ENCODE measurements at regions not wholly inside any gene's neighbourhood (a gene's known extent, or its start where the extent isn't known, plus 50 kb on each side); places are given as distances from the start of the nearest gene placed in this dataset.
"Not testable (repeated sequence)": the region's sequence is repeated elsewhere in the genome, so short reads cannot be mapped to it uniquely, and the experiment has no call there.

GRCh38 chr9:124084087-124084486 is 72.5 kb downstream of the LHX2 start:
- no peak for DNase-seq (ENCODE audit: low read depth in 2 of 3, low spot score in 1 of 3)

DNA sequence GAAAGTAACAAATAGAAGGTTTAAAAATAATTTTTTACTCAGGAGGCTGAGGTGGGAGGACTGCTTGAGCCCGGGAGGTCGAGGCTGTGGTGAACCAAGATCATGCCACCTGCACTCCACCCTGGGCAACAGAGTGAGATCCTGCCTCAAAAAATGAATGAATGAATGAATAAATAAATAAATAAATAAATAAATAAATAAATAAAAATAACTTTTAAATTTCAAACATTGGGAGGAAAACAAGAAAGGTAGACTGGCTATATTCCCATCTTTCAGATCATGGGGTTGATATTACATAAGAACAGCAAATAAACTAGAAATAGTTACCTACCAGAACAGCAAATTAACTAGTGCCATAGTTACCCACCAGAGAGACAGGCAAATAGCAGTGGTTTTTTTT is 75.7 kb downstream of the LHX2 start:
- DNase-seq (ENCODE audit: low read depth in 2 of 3, low spot score in 1 of 3), result no peak

GRCh38 chr9:124088476-124088837 is 76.9 kb downstream of the LHX2 start:
- DNase-seq (ENCODE audit: low read depth in 2 of 3, low spot score in 1 of 3), result no peak

- DNase-seq (ENCODE audit: low read depth in 2 of 3, low spot score in 1 of 3), result not testable (repeated sequence)
These were observed 78.3 kb downstream of the LHX2 start for GRCh38 chr9:124089631-124090488.

DNA sequence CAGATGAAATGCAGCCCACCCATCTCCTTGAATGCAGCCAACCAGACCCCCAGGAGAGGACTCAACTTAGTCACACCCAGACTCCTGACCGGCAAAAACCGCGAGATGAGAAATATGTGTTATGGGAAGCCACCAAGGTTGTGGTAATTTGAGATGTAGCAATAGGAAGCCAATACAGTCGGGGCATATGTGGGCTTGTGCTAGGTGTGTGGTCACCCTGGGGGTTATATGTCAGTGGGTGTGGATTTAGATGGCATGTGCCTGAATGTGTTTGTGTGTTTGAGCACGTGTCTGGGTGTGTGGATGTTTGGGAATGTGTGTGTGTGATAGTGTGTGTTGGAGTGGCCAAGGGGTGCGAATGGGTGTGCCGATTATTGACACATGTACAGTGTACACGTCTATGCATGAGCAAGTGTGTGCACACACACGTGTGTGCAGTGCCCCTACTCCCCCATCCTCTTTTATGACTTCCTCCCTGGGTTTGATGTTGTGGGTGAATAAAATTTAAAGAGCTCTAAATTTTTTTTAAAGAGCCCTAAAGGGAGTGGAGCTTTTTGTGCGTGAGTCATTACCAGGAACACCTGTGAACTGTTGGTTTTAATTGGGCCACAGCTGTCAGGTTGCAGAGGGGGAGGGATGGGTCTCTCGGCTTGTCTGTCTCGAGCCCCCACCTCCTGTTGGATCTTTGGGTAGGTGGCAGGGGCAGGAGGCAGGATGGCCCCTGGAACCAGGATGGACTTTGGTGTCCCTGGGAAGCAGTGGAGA is 86.8 kb downstream of the LHX2 start:
- DNase-seq (ENCODE audit: low read depth in 2 of 3, low spot score in 1 of 3), result no peak

DNA sequence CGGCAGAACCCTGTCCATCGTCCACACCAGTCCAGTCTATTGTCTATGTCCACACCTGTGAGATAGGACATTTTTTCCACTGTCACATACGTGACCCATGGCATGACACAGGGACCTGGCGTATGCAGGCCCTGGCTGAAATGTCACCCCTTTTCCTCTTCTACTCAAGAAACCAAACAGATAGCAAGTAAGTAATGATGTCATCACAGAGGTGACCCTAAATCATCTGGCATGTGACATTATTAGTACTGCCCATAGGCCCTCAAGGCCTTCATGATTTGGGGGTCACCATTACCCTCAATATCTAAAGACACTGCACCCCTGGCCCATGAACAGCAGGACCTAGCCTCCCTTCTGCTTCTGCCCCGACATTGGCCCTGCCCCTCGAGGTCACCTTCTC is 88.3 kb downstream of the LHX2 start:
- DNase-seq (ENCODE audit: low read depth in 2 of 3, low spot score in 1 of 3), result no peak

- no peak for DNase-seq (ENCODE audit: low read depth in 2 of 3, low spot score in 1 of 3)
These were observed 89.8 kb downstream of the LHX2 start for GRCh38 chr9:124101215-124101968.

DNA sequence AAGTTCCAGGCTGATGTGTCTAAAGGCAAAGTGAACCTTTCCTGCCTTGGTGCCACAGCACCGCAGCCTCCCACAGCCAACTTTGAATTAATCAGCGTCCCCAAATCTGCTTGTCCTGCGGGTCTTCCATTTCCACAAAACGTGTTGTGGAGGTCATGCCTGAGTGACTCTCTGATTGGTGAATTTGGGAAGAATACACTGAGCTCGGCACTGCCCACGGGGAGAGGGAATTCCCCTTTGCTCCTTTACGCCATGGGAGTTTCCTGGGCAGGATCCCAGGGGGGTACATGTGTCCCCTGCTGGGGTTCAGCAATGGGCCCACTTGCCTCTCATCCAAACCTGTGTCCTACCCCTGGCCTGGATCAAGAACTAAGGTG is 90.4 kb downstream of the LHX2 start:
- no peak for DNase-seq (ENCODE audit: low read depth in 2 of 3, low spot score in 1 of 3)

DNA sequence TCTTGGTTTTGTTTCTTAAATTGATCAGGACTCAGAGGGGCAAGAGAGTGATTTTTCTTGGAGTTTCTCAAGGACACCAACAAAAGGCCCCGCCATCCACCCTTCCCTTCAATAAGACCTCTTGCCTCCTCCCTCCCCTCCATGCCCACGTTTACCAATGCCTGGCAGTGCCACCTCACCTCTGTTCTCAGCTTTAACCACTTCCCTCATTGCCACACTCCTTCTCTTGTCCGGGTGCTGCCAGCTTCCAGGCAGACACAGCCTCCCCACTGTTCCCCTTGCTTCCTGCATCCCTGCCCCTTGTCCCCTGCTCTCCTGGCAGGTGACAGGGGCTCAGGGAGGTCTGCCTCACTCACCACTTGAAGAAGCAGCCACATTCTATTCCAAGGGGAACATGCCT is 90.8 kb downstream of the LHX2 start:
- no peak for DNase-seq (ENCODE audit: low read depth in 2 of 3, low spot score in 1 of 3)

DNA sequence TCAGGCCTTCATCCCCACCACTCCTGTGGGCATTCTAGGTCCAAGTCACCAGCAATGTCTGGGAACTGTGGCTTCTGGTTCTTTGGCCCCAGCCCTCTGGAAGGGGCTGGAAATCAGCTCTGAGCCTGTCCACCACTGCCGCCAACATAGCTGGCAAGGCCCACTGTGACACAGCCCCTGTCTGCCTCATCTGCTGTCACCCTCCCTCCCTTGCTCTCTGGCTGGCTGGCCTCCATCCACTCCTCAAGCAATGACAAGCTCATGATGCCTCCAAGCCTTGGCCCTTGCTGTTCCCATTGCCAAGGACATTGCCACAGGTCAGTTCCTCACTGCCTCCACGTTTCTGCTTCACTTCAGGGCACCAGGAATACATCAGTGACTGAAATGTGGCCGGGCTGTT is 93.7 kb downstream of the LHX2 start:
- no peak for DNase-seq (ENCODE audit: low read depth in 2 of 3, low spot score in 1 of 3)

GRCh38 chr9:124108216-124108615 is 96.6 kb downstream of the LHX2 start:
- no peak for DNase-seq (ENCODE audit: low read depth in 2 of 3, low spot score in 1 of 3)

DNA sequence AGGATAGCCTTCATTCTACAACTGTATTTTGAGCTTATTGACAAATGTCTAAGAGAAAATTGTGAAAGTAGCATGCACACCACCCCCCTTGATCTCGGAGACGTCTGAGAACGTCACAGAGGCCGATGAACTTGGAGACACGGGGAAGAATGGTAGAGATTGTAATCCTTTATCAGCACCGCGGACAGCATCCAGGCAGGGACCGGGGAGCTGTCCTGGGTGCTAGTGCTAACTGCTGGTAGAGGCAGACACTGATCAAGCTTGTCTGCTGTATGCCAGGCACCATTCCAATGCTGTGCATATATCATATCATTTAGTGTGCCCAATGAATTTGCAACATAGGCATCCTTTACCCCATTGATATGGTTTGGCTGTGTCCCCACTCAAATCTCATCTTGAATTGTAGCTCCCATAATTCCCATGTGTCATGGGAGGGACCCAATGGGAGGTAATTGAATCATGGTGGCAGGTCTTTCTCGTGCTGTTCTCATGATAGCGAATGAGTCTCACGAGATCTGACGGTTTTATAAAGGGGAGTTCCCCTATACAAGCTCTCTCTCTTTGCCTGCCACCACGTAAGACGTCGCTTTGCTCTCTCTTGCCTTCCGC is 98.8 kb downstream of the LHX2 start:
- peak; percentile 7 to 44 (median 28) for DNase-seq (ENCODE audit: low read depth in 2 of 3, low spot score in 1 of 3)

DNA sequence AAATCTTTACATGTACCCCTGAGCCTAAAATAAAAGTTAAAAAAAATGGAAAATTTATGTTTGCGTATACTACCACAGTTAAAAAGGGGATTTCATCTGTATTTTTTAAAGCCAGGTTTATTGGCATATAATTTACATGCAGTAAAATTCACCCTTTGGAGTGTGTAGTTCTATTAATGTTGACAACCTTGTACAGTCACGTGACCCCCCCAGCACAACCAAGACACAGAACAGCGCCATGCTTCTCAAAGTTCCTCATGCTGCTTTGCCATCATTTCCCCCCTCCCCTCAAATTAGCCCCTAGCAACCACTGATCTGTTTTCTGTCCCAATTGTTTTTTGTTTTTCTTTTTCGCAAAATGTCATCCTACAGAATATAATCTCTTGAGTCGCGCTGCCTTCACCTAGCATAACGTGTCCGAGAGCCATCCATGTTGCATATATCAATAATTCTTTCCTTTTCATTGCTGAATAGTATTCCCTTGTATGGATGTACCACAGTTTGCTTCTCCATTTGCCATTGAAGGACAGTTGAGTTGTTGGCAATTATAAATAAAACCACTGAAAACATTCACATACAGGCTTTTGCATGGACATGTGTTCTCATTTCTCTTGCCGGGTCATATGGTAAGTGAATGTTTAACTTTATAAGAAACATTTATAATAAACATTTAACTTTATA is 105.3 kb downstream of the LHX2 start:
- DNase-seq (ENCODE audit: low read depth in 2 of 3, low spot score in 1 of 3), result no peak

- DNase-seq (ENCODE audit: low read depth in 2 of 3, low spot score in 1 of 3), result no peak
These were observed 107.3 kb downstream of the LHX2 start for GRCh38 chr9:124118894-124119293.

DNA sequence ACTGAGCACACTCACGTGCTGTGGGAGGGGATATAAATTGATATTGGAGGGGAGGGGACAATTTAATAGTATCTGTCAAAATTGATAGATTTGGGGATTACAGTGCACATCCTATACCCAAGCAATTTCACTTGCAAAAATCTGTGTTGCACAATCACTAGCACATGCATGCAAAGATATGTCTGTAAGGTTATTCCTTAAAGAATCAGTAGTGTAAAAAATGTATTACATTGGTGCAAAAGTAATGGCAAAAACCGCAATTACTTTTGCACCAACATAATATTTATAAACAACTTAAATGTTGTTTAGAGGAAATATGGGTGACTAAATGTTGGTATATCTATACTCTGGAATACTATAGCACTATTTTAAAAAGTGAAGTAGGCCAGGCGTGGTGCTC is 108.7 kb downstream of the LHX2 start:
- DNase-seq (ENCODE audit: low read depth in 2 of 3, low spot score in 1 of 3), result no peak

- no peak for DNase-seq (ENCODE audit: low read depth in 2 of 3, low spot score in 1 of 3)
These were observed 110.2 kb downstream of the LHX2 start for GRCh38 chr9:124121725-124122124.

GRCh38 chr9:124122321-124122720 is 110.8 kb downstream of the LHX2 start:
- no peak for DNase-seq (ENCODE audit: low read depth in 2 of 3, low spot score in 1 of 3)

DNA sequence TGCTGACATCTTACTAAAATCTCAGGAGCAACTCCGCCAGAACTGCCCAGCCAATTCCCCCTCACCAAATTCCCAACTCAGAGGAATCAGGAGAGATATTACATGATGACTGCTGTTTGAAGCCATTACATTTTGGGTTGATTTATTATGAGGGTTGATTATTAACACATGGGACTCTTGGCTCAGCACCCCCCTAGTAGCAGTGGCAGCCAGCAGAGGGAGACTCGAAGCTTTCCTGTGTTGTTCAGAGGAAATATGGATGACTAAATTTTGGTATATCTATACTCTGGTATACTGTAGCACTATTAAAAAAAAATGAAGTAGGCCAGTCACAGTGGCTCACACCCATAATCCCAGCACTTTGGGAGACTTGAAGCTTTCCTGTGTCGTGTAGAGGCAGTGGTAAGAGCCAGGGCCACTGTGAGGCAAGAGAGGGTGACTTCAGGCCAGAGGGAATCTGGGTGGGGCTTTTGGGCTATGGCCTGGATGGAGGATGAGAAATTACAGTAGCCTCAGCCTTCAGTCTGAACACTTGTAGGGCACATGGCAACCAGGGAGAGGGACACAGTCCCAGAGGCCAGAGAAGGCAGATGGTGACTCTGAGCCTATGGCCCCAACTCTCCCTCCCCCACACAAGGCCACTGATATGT is 111.4 kb downstream of the LHX2 start:
- no peak for DNase-seq (ENCODE audit: low read depth in 2 of 3, low spot score in 1 of 3)

DNA sequence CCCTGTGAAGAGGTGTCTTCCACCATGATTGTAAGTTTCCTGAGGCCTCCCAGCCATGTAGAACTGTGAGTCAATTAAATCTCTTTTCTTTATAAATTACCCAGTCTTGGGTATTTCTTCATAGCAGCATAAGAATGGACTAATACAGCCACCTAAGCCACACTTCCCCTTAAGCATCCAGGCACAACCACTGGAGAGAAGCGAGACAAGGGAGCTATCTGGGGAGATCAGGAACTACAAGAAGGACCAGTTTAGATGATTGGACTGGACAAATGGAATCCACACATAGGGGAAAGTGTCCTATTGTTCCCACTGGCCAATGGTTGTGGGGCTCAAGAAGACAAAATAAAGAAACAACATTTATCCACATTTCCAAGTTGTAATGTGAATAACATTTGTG is 112.1 kb downstream of the LHX2 start:
- not testable (repeated sequence) for DNase-seq (ENCODE audit: low read depth in 2 of 3, low spot score in 1 of 3)
